ENCODE measurements at regions not wholly inside any gene's neighbourhood (a gene's known extent, or its start where the extent isn't known, plus 50 kb on each side); places are given as distances from the start of the nearest gene placed in this dataset.

DNA sequence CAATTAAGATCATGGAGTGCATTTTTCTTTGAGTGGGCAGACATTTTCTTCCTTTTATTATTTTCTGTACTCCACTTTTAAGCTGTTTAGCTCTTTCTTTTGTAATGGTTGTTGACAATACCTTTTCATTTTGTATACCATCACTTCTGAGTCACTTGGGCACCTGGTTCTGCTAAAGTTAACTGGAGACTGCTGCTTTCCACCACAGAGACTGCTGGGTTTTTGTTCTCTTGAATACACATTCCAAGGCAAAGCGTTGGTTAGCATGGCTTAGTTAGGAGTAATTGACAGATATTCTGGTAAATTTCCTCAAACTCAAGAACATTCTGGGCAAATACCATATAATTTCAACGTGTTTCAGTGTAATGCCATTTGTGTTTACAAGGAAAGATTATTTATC is 541.9 kb upstream of the CELF2 start:
- no peak for DNase-seq
- no peaks in the 10 kb centered on the region for H3K36me3 ChIP-seq
- H3K9me3 ChIP-seq: no peaks in the 10 kb centered on the region
- H3K27me3 ChIP-seq: no peaks in the 10 kb centered on the region
- TF ChIP-seq CTCF (IDR thresholded peaks at IDR 0.05): no peak
- no peak for TF ChIP-seq POLR2A (IDR thresholded peaks at IDR 0.05)
- no peaks in the 10 kb centered on the region for H3K4me1 ChIP-seq
- H3K27ac ChIP-seq: no peak overlapping the region
- H3K4me3 ChIP-seq: no peak overlapping the region

DNA sequence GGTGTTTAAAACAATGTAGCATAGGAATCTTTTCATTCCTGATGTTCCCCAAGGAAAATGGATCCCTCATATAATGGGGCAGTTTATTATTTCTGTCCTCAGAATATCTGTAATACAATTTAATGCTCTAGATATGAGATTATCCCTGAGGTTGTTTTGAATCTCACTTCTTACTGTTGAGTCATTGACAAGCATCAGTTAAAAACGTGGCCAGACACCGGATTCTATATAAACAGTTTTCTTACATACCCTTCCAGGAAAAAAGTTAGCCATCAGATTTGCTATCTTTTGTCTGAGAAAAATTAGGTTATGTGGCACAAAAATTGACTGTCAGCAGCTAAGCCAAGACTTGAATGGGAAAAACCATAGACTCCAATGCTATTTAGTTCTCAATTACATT is 539.8 kb upstream of the CELF2 start:
- H3K4me1 ChIP-seq: no peaks in the 10 kb centered on the region
- DNase-seq: no peak
- no peaks in the 10 kb centered on the region for H3K9me3 ChIP-seq
- H3K27me3 ChIP-seq: no peaks in the 10 kb centered on the region
- TF ChIP-seq CTCF (IDR thresholded peaks at IDR 0.05): no peak
- no peak for TF ChIP-seq POLR2A (IDR thresholded peaks at IDR 0.05)
- no peak overlapping the region for H3K27ac ChIP-seq
- no peaks in the 10 kb centered on the region for H3K36me3 ChIP-seq
- H3K4me3 ChIP-seq: no peak overlapping the region

GRCh38 chr10:10479465-10479864 is 538.2 kb upstream of the CELF2 start:
- H3K36me3 ChIP-seq: no peaks in the 10 kb centered on the region
- no peak for DNase-seq

GRCh38 chr10:10482613-10483012 is 535.1 kb upstream of the CELF2 start:
- no peaks in the 10 kb centered on the region for H3K36me3 ChIP-seq
- H3K27ac ChIP-seq: no peak overlapping the region
- H3K4me3 ChIP-seq: no peak overlapping the region
- H3K4me1 ChIP-seq: no peaks in the 10 kb centered on the region
- DNase-seq: no peak
- no peaks in the 10 kb centered on the region for H3K27me3 ChIP-seq
- TF ChIP-seq CTCF (IDR thresholded peaks at IDR 0.05): no peak
- TF ChIP-seq POLR2A (IDR thresholded peaks at IDR 0.05): no peak
- H3K9me3 ChIP-seq: no peaks in the 10 kb centered on the region

More at GRCh38 chr10:10479465-10479864, 538.2 kb upstream of the CELF2 start:
- Histone ChIP-seq H3K4me1 (no peaks in the 10 kb centered on the region), H3K27me3 (no peaks in the 10 kb centered on the region), H3K27ac (no peak overlapping the region), H3K9me3 (no peaks in the 10 kb centered on the region), H3K4me3 (no peak overlapping the region)
- no peak for TF ChIP-seq POLR2A (IDR thresholded peaks at IDR 0.05)
- TF ChIP-seq CTCF (IDR thresholded peaks at IDR 0.05): no peak

- no peak overlapping the region for H3K4me3 ChIP-seq
- H3K9me3 ChIP-seq: no peaks in the 10 kb centered on the region
- no peak for DNase-seq
- TF ChIP-seq POLR2A (IDR thresholded peaks at IDR 0.05): no peak
- H3K36me3 ChIP-seq: no peaks in the 10 kb centered on the region
- H3K27me3 ChIP-seq: no peaks in the 10 kb centered on the region
- no peaks in the 10 kb centered on the region for H3K4me1 ChIP-seq
- H3K27ac ChIP-seq: no peak overlapping the region
Observed at GRCh38 chr10:10489076-10489475, 528.6 kb upstream of the CELF2 start.

- Histone ChIP-seq H3K4me3 (no peak overlapping the region), H3K4me1 (no peaks in the 10 kb centered on the region), H3K9me3 (no peaks in the 10 kb centered on the region), H3K36me3 (no peaks in the 10 kb centered on the region), H3K27me3 (no peaks in the 10 kb centered on the region), H3K27ac (no peak overlapping the region)
- DNase-seq: no peak
- TF ChIP-seq CTCF (IDR thresholded peaks at IDR 0.05) (no peak), POLR2A (IDR thresholded peaks at IDR 0.05) (no peak)
Observed at GRCh38 chr10:10489805-10490571, 527.7 kb upstream of the CELF2 start.
